B cell (primary cell): ENCODE measurements at regions not wholly inside any gene's neighbourhood (a gene's known extent, or its start where the extent isn't known, plus 50 kb on each side); places are given as distances from the start of the nearest gene placed in this dataset.

Source experiments
- ATAC-seq: fragments of 200-7000 bp; cut with Tn5 transposase; one replicate; pipeline ENCODE4 v1.10.0; 2021; ENCODE audit warnings: low read depth, mild to moderate bottlenecking, moderate number of reproducible peaks, moderate library complexity
- CTCF ChIA-PET: fragments of 350-600 bp; sonication (Branson Sonifier 250); formaldehyde crosslinking; loops from one replicate; lab custom pipeline; 2021; ENCODE audit warnings: antibody characterized with exemption, inconsistent platforms; lab: Charles Lee
- POLR2A ChIA-PET: fragments of 350-600 bp; sonication (Branson Sonifier 250); formaldehyde crosslinking; loops from one replicate; lab custom pipeline; 2021; ENCODE audit warnings: antibody characterized with exemption; lab: Charles Lee
- DNase-seq: peaks from one replicate; pipeline ENCODE4 v3.0.0; 2013
- H2AFZ ChIP-seq: 2 replicates; pipeline ENCODE4 v1.6.1; 2012; ENCODE audit warnings: mild to moderate bottlenecking, low read depth, low read length; ENCODE audit not compliant: insufficient read depth, poor library complexity, severe bottlenecking
- H3K27ac ChIP-seq, 2 donors: 1 replicate in 1 of 2; 2 replicates in 1 of 2; pipeline ENCODE4 v1.5.1; 2012 to 2013; ENCODE audit warnings: low read length in 2 of 2, mild to moderate bottlenecking in 2 of 2, moderate library complexity in 1 of 2
- H3K27me3 ChIP-seq, 4 experiments: fragments of 200-600 bp in 1 of 4; sonication (generic) in 1 of 4; replicated peaks in 1 of 4; 1 replicate in 2 of 4; 2 replicates in 2 of 4; pipeline versions ENCODE4 v1.6.1 to v1.7.0; 2013 to 2016; ENCODE audit warnings: low read length in 3 of 4, mild to moderate bottlenecking in 2 of 4, mixed read lengths in 1 of 4, moderate library complexity in 1 of 4; ENCODE audit not compliant: insufficient read depth in 4 of 4, control insufficient read depth in 3 of 4; ENCODE audit errors: control extremely low read depth in 1 of 4
- H3K36me3 ChIP-seq, 2 experiments: replicated peaks in 1 of 2; 1 replicate in 1 of 2; 2 replicates in 1 of 2; pipeline versions ENCODE4 v1.6.1 to v1.7.1; 2013; ENCODE audit warnings: low read length in 1 of 2; ENCODE audit not compliant: insufficient read depth in 2 of 2, control insufficient read depth in 1 of 2; ENCODE audit errors: control extremely low read depth in 1 of 2, extremely low read depth in 1 of 2
- H3K4me1 ChIP-seq, 2 donors: fragments of 200-600 bp in 1 of 2; sonication (generic) in 1 of 2; 1 replicate in 1 of 2; 2 replicates in 1 of 2; pipeline versions ENCODE4 v1.5.1 to v1.6.1; 2013 to 2017; ENCODE audit warnings: low read length in 2 of 2; ENCODE audit not compliant: control insufficient read depth in 2 of 2, insufficient read depth in 2 of 2
- H3K4me2 ChIP-seq: replicated peaks from 2 replicates; pipeline ENCODE3; 2012; ENCODE audit warnings: mild to moderate bottlenecking, low read depth, low read length; ENCODE audit not compliant: poor library complexity, severe bottlenecking
- H3K4me3 ChIP-seq, 5 experiments: fragments of 200-600 bp in 1 of 5; sonication (generic) in 1 of 5; 1 replicate in 3 of 5; 2 replicates in 2 of 5; pipeline versions ENCODE4 v1.5.1 to v1.7.0; 2011 to 2016; ENCODE audit warnings: low read length in 4 of 5, mild to moderate bottlenecking in 4 of 5, low read depth in 2 of 5, control low read depth in 1 of 5, moderate library complexity in 1 of 5; ENCODE audit not compliant: insufficient read depth in 1 of 5; ENCODE audit errors: control extremely low read depth in 1 of 5, extremely low read depth in 1 of 5
- H3K79me2 ChIP-seq: fragments of 200-600 bp; sonication (generic); one replicate; pipeline ENCODE4 v1.6.0; 2016; ENCODE audit warnings: low read length; ENCODE audit not compliant: control insufficient read depth, insufficient read depth
- H3K9ac ChIP-seq: fragments of 200-600 bp; sonication (generic); 2 replicates; pipeline ENCODE4 v1.6.1; 2017; ENCODE audit warnings: mild to moderate bottlenecking, low read length, moderate library complexity
- H3K9me3 ChIP-seq, 3 donors: one replicate each; pipeline versions ENCODE4 v1.6.1 to v1.7.1; 2013; ENCODE audit warnings: low read length in 2 of 3; ENCODE audit not compliant: control insufficient read depth in 2 of 3, insufficient read depth in 1 of 3; ENCODE audit errors: control extremely low read depth in 1 of 3
- H4K20me1 ChIP-seq: 2 replicates; pipeline ENCODE4 v1.6.0; 2012; ENCODE audit warnings: mild to moderate bottlenecking, low read length; ENCODE audit not compliant: insufficient read depth, control insufficient read depth, poor library complexity, severe bottlenecking
- H3K27ac Mint-ChIP-seq: one replicate; pipeline ENCODE4 v1.8.0; 2021; ENCODE audit warnings: mixed read lengths
- H3K27me3 Mint-ChIP-seq: one replicate; pipeline ENCODE4 v1.8.0; 2021; ENCODE audit warnings: mixed read lengths
- H3K4me1 Mint-ChIP-seq: one replicate; pipeline ENCODE4 v1.8.0; 2021; ENCODE audit warnings: mixed read lengths
- H3K4me3 Mint-ChIP-seq: one replicate; pipeline ENCODE4 v1.8.0; 2021; ENCODE audit warnings: mixed read lengths
- H3K9me3 Mint-ChIP-seq: one replicate; pipeline ENCODE4 v1.8.0; 2022; ENCODE audit warnings: mixed read lengths; ENCODE audit not compliant: insufficient read depth
- CTCF ChIP-seq: fragments of 200-600 bp; IDR thresholded peaks from one replicate; pipeline ENCODE4 v1.8.0; 2022; ENCODE audit warnings: antibody characterized with exemption, mild to moderate bottlenecking
- EZH2 ChIP-seq: IDR thresholded peaks from 2 replicates; pipeline ENCODE4 v1.6.1; 2012; ENCODE audit warnings: borderline replicate concordance, low read depth, mild to moderate bottlenecking, moderate library complexity, low read length; ENCODE audit not compliant: insufficient read depth, poor library complexity, severe bottlenecking
- WGBS: methylation state at CpG from one replicate; pipeline ENCODE4 v1.1.5; 2013; ENCODE audit warnings: missing lambda C conversion rate; ENCODE audit not compliant: insufficient coverage; 5-methylcytosine and 5-hydroxymethylcytosine counted together
- intact Hi-C: fragments of 100-400 bp; cut with micrococcal nuclease; formaldehyde crosslinking; loops from one replicate; pipeline ENCODE4 v1.10.0; 2022

- Mint-ChIP-seq H3K27me3 (no peaks in the 10 kb centered on the region), H3K9me3 (no peaks in the 10 kb centered on the region), H3K4me1 (no peaks in the 10 kb centered on the region), H3K4me3 (no peak overlapping the region), H3K27ac (no peak overlapping the region)
- ATAC-seq = no peak
- ChIA-PET CTCF (no interaction called here), POLR2A (no interaction called here)
- Histone ChIP-seq H3K36me3 (no peaks in the 10 kb centered on the region), H3K27me3 (no peaks in the 10 kb centered on the region), H3K79me2 (no peaks in the 10 kb centered on the region), H4K20me1 (no peaks in the 10 kb centered on the region), H3K27ac (no peak overlapping the region), H3K4me2 (no peak overlapping the region), H3K9me3 (no peaks in the 10 kb centered on the region), H3K4me1 (no peaks in the 10 kb centered on the region), H3K4me3 (no peak overlapping the region), H3K9ac (no peak overlapping the region), H2AFZ (no peak overlapping the region)
- DNase-seq = no peak
- no CpG with 5 or more reads among the region's 1 CpG for WGBS
- no peak for TF ChIP-seq EZH2
- no peak for TF ChIP-seq CTCF
- intact Hi-C loops = no loop called here
Measured at GRCh38 chr6:113047148-113047547, 700.0 kb downstream of the RFPL4B start.

GRCh38 chr6:113047932-113048331, 700.8 kb downstream of the RFPL4B start:
- Histone ChIP-seq H3K4me3 (no peak overlapping the region), H3K27ac (no peak overlapping the region), H3K4me1 (no peaks in the 10 kb centered on the region), H3K4me2 (no peak overlapping the region), H3K79me2 (no peaks in the 10 kb centered on the region), H3K36me3 (no peaks in the 10 kb centered on the region), H3K9ac (no peak overlapping the region), H4K20me1 (no peaks in the 10 kb centered on the region), H3K9me3 (no peaks in the 10 kb centered on the region), H2AFZ (no peak overlapping the region), H3K27me3 (no peaks in the 10 kb centered on the region)
- ChIA-PET CTCF (no interaction called here), POLR2A (no interaction called here)
- WGBS = 100% methylated on average over 1 of the region's 2 CpGs
- no peak overlapping the region for H3K4me3 Mint-ChIP-seq
- DNase-seq (no peak), ATAC-seq (no peak)
- H3K27me3 Mint-ChIP-seq = no peaks in the 10 kb centered on the region
- H3K27ac Mint-ChIP-seq = no peak overlapping the region
- no peaks in the 10 kb centered on the region for H3K4me1 Mint-ChIP-seq
- no peak for TF ChIP-seq CTCF
- TF ChIP-seq EZH2 = no peak
- intact Hi-C loops = no loop called here
- H3K9me3 Mint-ChIP-seq = no peaks in the 10 kb centered on the region
